Lung (tissue), 11 donors: ENCODE measurements at regions not wholly inside any gene's neighbourhood (a gene's known extent, or its start where the extent isn't known, plus 50 kb on each side); places are given as distances from the start of the nearest gene placed in this dataset.

Experiments used
- ATAC-seq: fragments of 200-7000 bp; cut with Tn5 transposase; one replicate; pipeline ENCODE4 v1.9.1; 2020; ENCODE audit warnings: moderate number of reproducible peaks; ENCODE audit not compliant: insufficient read depth, low FRiP score
- DNase-seq, 3 donors: peaks; one replicate each; pipeline ENCODE4 v3.0.0-alpha.2; 2013 to 2017
- H3K27ac ChIP-seq, 2 donors: one replicate each; pipeline ENCODE4 v1.5.1; 2013; ENCODE audit warnings: mild to moderate bottlenecking in 2 of 2, moderate library complexity in 2 of 2, control low read depth in 1 of 2, inconsistent platforms in 1 of 2, low read depth in 1 of 2, low read length in 1 of 2
- H3K27me3 ChIP-seq, 3 donors: one replicate each; pipeline ENCODE4 v1.5.1; 2013; ENCODE audit warnings: low read length in 2 of 3; ENCODE audit not compliant: control insufficient read depth in 3 of 3, insufficient read depth in 3 of 3
- H3K36me3 ChIP-seq, 4 donors: one replicate each; pipeline ENCODE4 v1.5.1; 2013; ENCODE audit warnings: low read length in 4 of 4, mild to moderate bottlenecking in 1 of 4, moderate library complexity in 1 of 4; ENCODE audit not compliant: control insufficient read depth in 4 of 4, insufficient read depth in 4 of 4
- H3K4me1 ChIP-seq, 5 donors: one replicate each; pipeline ENCODE4 v1.5.1; 2013; ENCODE audit warnings: low read length in 5 of 5, mild to moderate bottlenecking in 2 of 5, moderate library complexity in 1 of 5; ENCODE audit not compliant: control insufficient read depth in 5 of 5, insufficient read depth in 5 of 5
- H3K4me3 ChIP-seq: one replicate; pipeline ENCODE4 v1.5.1; 2013; ENCODE audit warnings: mild to moderate bottlenecking, control low read depth, moderate library complexity
- H3K9ac ChIP-seq, 2 donors: one replicate each; pipeline ENCODE4 v1.5.1; 2013; ENCODE audit warnings: low read length in 2 of 2, control low read depth in 1 of 2; ENCODE audit not compliant: insufficient read depth in 1 of 2
- H3K9me3 ChIP-seq, 4 donors: one replicate each; pipeline ENCODE4 v1.5.1; 2013; ENCODE audit warnings: low read length in 3 of 4, mild to moderate bottlenecking in 1 of 4, moderate library complexity in 1 of 4; ENCODE audit not compliant: control insufficient read depth in 4 of 4, insufficient read depth in 3 of 4
- CTCF ChIP-seq: IDR thresholded peaks from 2 replicates; pipeline ENCODE4 v1.5.1; 2012; ENCODE audit warnings: mild to moderate bottlenecking; ENCODE audit errors: control extremely low read depth, extremely low read depth
- WGBS, 2 donors: extraction: QIAGEN DNeasy Blood & Tissue Kit; methylation state at CpG; one replicate each; pipeline ENCODE4 v1.1.7; 2013; 5-methylcytosine and 5-hydroxymethylcytosine counted together
- donor health status: control.
- donor health status: control.
- donor health status: Bipolar disorder and iron deficiency.
- donor health status: healthy.
- donor health status: DM: yes; HTN: yes; CAD: no.

- no peak for TF ChIP-seq CTCF
- DNase-seq (no peak), ATAC-seq (no peak)
- WGBS, 2 donors, result 83 to 91% methylated on average over 14 of the region's 14 CpGs
- Histone ChIP-seq H3K9me3 (peaks cover 0 to 5% (median 0%) of the 10 kb centered on the region in 4 donors), H3K4me1 (no peaks in the 10 kb centered on the region), H3K27me3 (no peaks in the 10 kb centered on the region), H3K4me3 (no peak overlapping the region), H3K36me3 (no peaks in the 10 kb centered on the region), H3K9ac (no peak overlapping the region), H3K27ac (no peak overlapping the region)
These were observed 207.8 kb upstream of the HS6ST1 start for GRCh38 chr2:128526455-128526976.

GRCh38 chr2:128528133-128528532 is 209.5 kb upstream of the HS6ST1 start:
- H3K4me1 ChIP-seq, result no peaks in the 10 kb centered on the region
- no peak for ATAC-seq
- no peak for TF ChIP-seq CTCF
- no peak overlapping the region for H3K9ac ChIP-seq
- H3K27ac ChIP-seq, result no peak overlapping the region
- peaks cover 0 to 5% (median 0%) of the 10 kb centered on the region in 4 donors for H3K9me3 ChIP-seq
- no peak overlapping the region for H3K4me3 ChIP-seq
- H3K27me3 ChIP-seq, result no peaks in the 10 kb centered on the region
- no peak for DNase-seq
- no peaks in the 10 kb centered on the region for H3K36me3 ChIP-seq
- WGBS, 2 donors, result 87 to 88% methylated on average over 5 of the region's 5 CpGs

- Histone ChIP-seq H3K9me3 (peaks cover 0 to 3% (median 0%) of the 10 kb centered on the region in 4 donors), H3K36me3 (no peaks in the 10 kb centered on the region), H3K27ac (no peak overlapping the region), H3K4me3 (no peak overlapping the region), H3K9ac (no peak overlapping the region), H3K27me3 (no peaks in the 10 kb centered on the region), H3K4me1 (no peaks in the 10 kb centered on the region)
- ATAC-seq (no peak), DNase-seq (no peak)
- TF ChIP-seq CTCF, result no peak
- WGBS, 2 donors, result 83 to 92% methylated on average over 4 of the region's 4 CpGs
These were observed 211.4 kb upstream of the HS6ST1 start for GRCh38 chr2:128530025-128530573.

GRCh38 chr2:128531856-128532255 is 213.2 kb upstream of the HS6ST1 start:
- DNase-seq (no peak), ATAC-seq (no peak)
- no peak for TF ChIP-seq CTCF
- no peak overlapping the region for H3K4me3 ChIP-seq
- H3K9me3 ChIP-seq, result no peaks in the 10 kb centered on the region
- no peaks in the 10 kb centered on the region for H3K36me3 ChIP-seq
- no peaks in the 10 kb centered on the region for H3K4me1 ChIP-seq
- H3K27ac ChIP-seq, result no peak overlapping the region
- no peak overlapping the region for H3K9ac ChIP-seq
- no peaks in the 10 kb centered on the region for H3K27me3 ChIP-seq
